ENCODE measurements at regions not wholly inside any gene's neighbourhood (a gene's known extent, or its start where the extent isn't known, plus 50 kb on each side); places are given as distances from the start of the nearest gene placed in this dataset.

- DNase-seq: no peak
Observed at GRCh38 chr4:177692907-177693306, 250.7 kb upstream of the AGA start.

- no peak for DNase-seq
Observed at GRCh38 chr4:177696438-177696966, 254.3 kb upstream of the AGA start.

GRCh38 chr4:177699365-177700213 lies 257.4 kb upstream of the AGA start:
- no peak for DNase-seq

- DNase-seq: no peak
Observed at GRCh38 chr4:177706916-177707315, 264.7 kb upstream of the AGA start.

GRCh38 chr4:177713454-177713853 lies 271.2 kb upstream of the AGA start:
- DNase-seq: no peak

GRCh38 chr4:177717407-177717806 lies 275.2 kb upstream of the AGA start:
- no peak for DNase-seq

GRCh38 chr4:177718514-177718913 lies 276.3 kb upstream of the AGA start:
- DNase-seq: no peak

- no peak for DNase-seq
Observed at GRCh38 chr4:177726111-177726510, 283.9 kb upstream of the AGA start.

GRCh38 chr4:177728361-177729152 lies 286.3 kb upstream of the AGA start:
- DNase-seq: no peak

- DNase-seq: no peak
Observed at GRCh38 chr4:177729681-177730080, 287.4 kb upstream of the AGA start.

- DNase-seq: no peak
Observed at GRCh38 chr4:177737387-177737940, 295.2 kb upstream of the AGA start.

GRCh38 chr4:177740563-177740962 lies 298.3 kb upstream of the AGA start:
- no peak for DNase-seq

- DNase-seq: no peak
Observed at GRCh38 chr4:177759729-177760128, 317.5 kb upstream of the AGA start.

- DNase-seq: no peak
Observed at GRCh38 chr4:177761692-177762091, 319.5 kb upstream of the AGA start.

- no peak for DNase-seq
Observed at GRCh38 chr4:177769155-177769554, 326.9 kb upstream of the AGA start.

GRCh38 chr4:177770776-177771175 lies 328.5 kb upstream of the AGA start:
- no peak for DNase-seq

- no peak for DNase-seq
Observed at GRCh38 chr4:177771645-177772044, 329.4 kb upstream of the AGA start.

GRCh38 chr4:177778623-177779022 lies 336.4 kb upstream of the AGA start:
- DNase-seq: no peak

GRCh38 chr4:177785000-177785399 lies 342.8 kb upstream of the AGA start:
- DNase-seq: no peak

- no peak for DNase-seq
Observed at GRCh38 chr4:177789610-177790009, 347.4 kb upstream of the AGA start.

- DNase-seq: no peak
Observed at GRCh38 chr4:177791188-177791587, 349.0 kb upstream of the AGA start.

- no peak for DNase-seq
Observed at GRCh38 chr4:177796841-177797240, 354.6 kb upstream of the AGA start.

Data from hypothalamus (tissue), 51 donors.